ENCODE measurements at regions not wholly inside any gene's neighbourhood (a gene's known extent, or its start where the extent isn't known, plus 50 kb on each side); places are given as distances from the start of the nearest gene placed in this dataset.

DNA sequence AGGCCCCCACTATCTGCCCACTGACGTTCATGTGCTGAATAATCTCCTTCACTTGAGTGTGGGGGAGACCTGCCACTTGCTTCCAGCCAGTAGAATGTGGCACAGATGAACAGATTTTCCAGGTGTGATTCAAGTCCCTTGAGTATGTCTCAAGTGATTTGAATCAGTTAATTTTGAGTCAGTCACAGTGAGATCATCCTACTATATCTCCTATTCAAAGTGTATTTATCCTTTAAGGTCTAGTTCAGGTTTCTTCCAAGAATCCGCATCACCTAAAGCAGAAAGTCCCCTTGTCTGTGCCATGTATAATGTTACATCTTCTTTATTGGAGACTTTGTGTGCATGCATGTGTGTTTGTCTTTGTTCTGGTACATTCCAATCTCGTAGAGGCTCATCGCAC lies 208.3 kb upstream of the DAB2 start:
- no peaks in the 10 kb centered on the region for H4K20me1 ChIP-seq (ENCODE audit: control insufficient read depth, extremely low read depth, insufficient read depth, low read length)
- no peak overlapping the region for H3K4me2 ChIP-seq (ENCODE audit: extremely low read depth, insufficient read depth, low read length)
- DNase-seq (ENCODE audit: low read depth in 2 of 2) = no peak
- H3K9me3 ChIP-seq (ENCODE audit: control insufficient read depth, insufficient read depth, low read depth, low read length) = no peaks in the 10 kb centered on the region
- no peaks in the 10 kb centered on the region for H3K79me2 ChIP-seq (ENCODE audit: control insufficient read depth, insufficient read depth, low read length)
- H3K27ac ChIP-seq (ENCODE audit: insufficient read depth, low read length) = no peak overlapping the region
- no peaks in the 10 kb centered on the region for H3K36me3 ChIP-seq (ENCODE audit: control insufficient read depth, insufficient read depth, low read length)
- no peak overlapping the region for H3K9ac ChIP-seq (ENCODE audit: insufficient read depth, low read length)
- H3K4me3 ChIP-seq (replicated peaks in 1 of 4; ENCODE audit: control extremely low read depth in 1 of 4, insufficient read depth in 1 of 4, low read depth in 3 of 4, low read length in 4 of 4) = no peak overlapping the region
- H3K4me1 ChIP-seq (ENCODE audit: control insufficient read depth, extremely low read depth, insufficient read depth, low read length) = no peaks in the 10 kb centered on the region
- H2AFZ ChIP-seq (ENCODE audit: low read length) = no peak overlapping the region
- no peaks in the 10 kb centered on the region for H3K27me3 ChIP-seq (ENCODE audit: control insufficient read depth, insufficient read depth, low read length)
- TF ChIP-seq EZH2 (IDR thresholded peaks at IDR 0.05; ENCODE audit: low read length, missing control alignments) = no peak
- TF ChIP-seq, protein P1, sequence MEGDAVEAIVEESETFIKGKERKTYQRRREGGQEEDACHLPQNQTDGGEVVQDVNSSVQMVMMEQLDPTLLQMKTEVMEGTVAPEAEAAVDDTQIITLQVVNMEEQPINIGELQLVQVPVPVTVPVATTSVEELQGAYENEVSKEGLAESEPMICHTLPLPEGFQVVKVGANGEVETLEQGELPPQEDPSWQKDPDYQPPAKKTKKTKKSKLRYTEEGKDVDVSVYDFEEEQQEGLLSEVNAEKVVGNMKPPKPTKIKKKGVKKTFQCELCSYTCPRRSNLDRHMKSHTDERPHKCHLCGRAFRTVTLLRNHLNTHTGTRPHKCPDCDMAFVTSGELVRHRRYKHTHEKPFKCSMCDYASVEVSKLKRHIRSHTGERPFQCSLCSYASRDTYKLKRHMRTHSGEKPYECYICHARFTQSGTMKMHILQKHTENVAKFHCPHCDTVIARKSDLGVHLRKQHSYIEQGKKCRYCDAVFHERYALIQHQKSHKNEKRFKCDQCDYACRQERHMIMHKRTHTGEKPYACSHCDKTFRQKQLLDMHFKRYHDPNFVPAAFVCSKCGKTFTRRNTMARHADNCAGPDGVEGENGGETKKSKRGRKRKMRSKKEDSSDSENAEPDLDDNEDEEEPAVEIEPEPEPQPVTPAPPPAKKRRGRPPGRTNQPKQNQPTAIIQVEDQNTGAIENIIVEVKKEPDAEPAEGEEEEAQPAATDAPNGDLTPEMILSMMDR (conservative IDR thresholded peaks at IDR 0.05 in 1 of 2, IDR thresholded peaks at IDR 0.05 in 1 of 2; ENCODE audit: low read depth in 1 of 2, low read length in 2 of 2) = no peak

DNA sequence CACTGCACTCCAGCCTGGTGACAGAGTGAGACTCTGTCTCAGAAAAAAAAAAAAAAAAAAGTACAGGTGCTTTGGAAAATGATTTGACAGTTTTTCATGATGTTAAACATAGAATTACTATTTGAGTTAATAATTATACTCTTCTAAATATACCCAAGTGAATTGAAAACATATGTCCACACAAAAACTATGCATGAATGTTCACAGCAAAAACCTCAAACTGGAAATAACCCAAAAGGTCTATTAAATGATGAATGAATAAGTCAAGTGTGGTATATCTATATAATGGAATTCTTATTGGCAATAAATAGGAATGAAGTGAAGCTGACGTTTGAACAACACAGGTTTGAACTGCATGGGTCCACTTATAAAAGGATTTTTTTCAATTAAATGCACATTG lies 207.2 kb upstream of the DAB2 start:
- H3K9ac ChIP-seq (ENCODE audit: insufficient read depth, low read length) = no peak overlapping the region
- H3K79me2 ChIP-seq (ENCODE audit: control insufficient read depth, insufficient read depth, low read length) = no peaks in the 10 kb centered on the region
- no peak overlapping the region for H2AFZ ChIP-seq (ENCODE audit: low read length)
- H4K20me1 ChIP-seq (ENCODE audit: control insufficient read depth, extremely low read depth, insufficient read depth, low read length) = no peaks in the 10 kb centered on the region
- no peaks in the 10 kb centered on the region for H3K4me1 ChIP-seq (ENCODE audit: control insufficient read depth, extremely low read depth, insufficient read depth, low read length)
- H3K4me2 ChIP-seq (ENCODE audit: extremely low read depth, insufficient read depth, low read length) = no peak overlapping the region
- H3K27me3 ChIP-seq (ENCODE audit: control insufficient read depth, insufficient read depth, low read length) = no peaks in the 10 kb centered on the region
- H3K27ac ChIP-seq (ENCODE audit: insufficient read depth, low read length) = no peak overlapping the region
- no peaks in the 10 kb centered on the region for H3K9me3 ChIP-seq (ENCODE audit: control insufficient read depth, insufficient read depth, low read depth, low read length)
- H3K4me3 ChIP-seq (replicated peaks in 1 of 4; ENCODE audit: control extremely low read depth in 1 of 4, insufficient read depth in 1 of 4, low read depth in 3 of 4, low read length in 4 of 4) = no peak overlapping the region
- peak; percentile 17 to 22 for DNase-seq (ENCODE audit: low read depth in 2 of 2)
- no peak for TF ChIP-seq EZH2 (IDR thresholded peaks at IDR 0.05; ENCODE audit: low read length, missing control alignments)
- TF ChIP-seq, protein P1 (conservative IDR thresholded peaks at IDR 0.05 in 1 of 2, IDR thresholded peaks at IDR 0.05 in 1 of 2; ENCODE audit: low read depth in 1 of 2, low read length in 2 of 2) = no peak
- H3K36me3 ChIP-seq (ENCODE audit: control insufficient read depth, insufficient read depth, low read length) = no peaks in the 10 kb centered on the region

DNA sequence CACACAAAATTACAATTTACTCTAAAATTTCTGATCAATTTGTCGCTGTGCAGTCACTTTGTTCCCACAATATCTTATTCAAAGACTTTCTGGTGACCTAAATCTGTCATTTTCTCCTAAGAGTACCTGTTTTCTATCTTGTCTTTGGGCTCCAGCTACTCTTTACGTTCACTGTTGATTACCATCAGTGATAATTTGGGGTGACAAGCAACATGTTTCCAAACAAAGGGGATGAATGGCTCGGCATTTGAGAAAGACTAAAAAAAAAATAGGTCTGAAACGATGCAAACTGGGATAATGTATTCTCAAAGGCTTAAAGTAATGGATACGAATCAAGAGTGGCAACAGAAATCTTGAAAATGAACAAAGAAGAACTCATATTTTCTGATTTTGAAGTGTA lies 205.2 kb upstream of the DAB2 start:
- Histone ChIP-seq H4K20me1 (ENCODE audit: control insufficient read depth, extremely low read depth, insufficient read depth, low read length) (no peaks in the 10 kb centered on the region), H3K79me2 (ENCODE audit: control insufficient read depth, insufficient read depth, low read length) (no peaks in the 10 kb centered on the region), H3K27ac (ENCODE audit: insufficient read depth, low read length) (no peak overlapping the region), H3K27me3 (ENCODE audit: control insufficient read depth, insufficient read depth, low read length) (no peaks in the 10 kb centered on the region), H3K4me1 (ENCODE audit: control insufficient read depth, extremely low read depth, insufficient read depth, low read length) (no peaks in the 10 kb centered on the region), H3K9ac (ENCODE audit: insufficient read depth, low read length) (no peak overlapping the region), H3K9me3 (ENCODE audit: control insufficient read depth, insufficient read depth, low read depth, low read length) (no peaks in the 10 kb centered on the region), H3K4me2 (ENCODE audit: extremely low read depth, insufficient read depth, low read length) (no peak overlapping the region), H3K36me3 (ENCODE audit: control insufficient read depth, insufficient read depth, low read length) (no peaks in the 10 kb centered on the region), H2AFZ (ENCODE audit: low read length) (no peak overlapping the region), H3K4me3 (replicated peaks in 1 of 4; ENCODE audit: control extremely low read depth in 1 of 4, insufficient read depth in 1 of 4, low read depth in 3 of 4, low read length in 4 of 4) (no peak overlapping the region)
- TF ChIP-seq, protein P1 (conservative IDR thresholded peaks at IDR 0.05 in 1 of 2, IDR thresholded peaks at IDR 0.05 in 1 of 2; ENCODE audit: low read depth in 1 of 2, low read length in 2 of 2) = no peak
- TF ChIP-seq EZH2 (IDR thresholded peaks at IDR 0.05; ENCODE audit: low read length, missing control alignments) = no peak
- no peak for DNase-seq (ENCODE audit: low read depth in 2 of 2)

Data from fibroblast of lung (primary cell).